Omental fat pad (tissue), 3 donors: ENCODE measurements at regions not wholly inside any gene's neighbourhood (a gene's known extent, or its start where the extent isn't known, plus 50 kb on each side); places are given as distances from the start of the nearest gene placed in this dataset.
"Not testable (repeated sequence)": the region's sequence is repeated elsewhere in the genome, so short reads cannot be mapped to it uniquely, and the experiment has no call there.

Experiments used
- ATAC-seq: fragments of 150-250 bp; one replicate; pipeline ENCODE4 v1.9.1; 2016; ENCODE audit warnings: mild to moderate bottlenecking, moderate library complexity; ENCODE audit not compliant: low FRiP score
- DNase-seq: peaks from one replicate; pipeline ENCODE4 v3.0.0-alpha.2; 2019; ENCODE audit warnings: low spot score
- TF ChIP-seq, protein P1 (sequence below), 3 donors: fragments of 450-650 bp; IDR thresholded peaks; one replicate each; pipeline ENCODE4 v1.5.1; 2016 to 2017; ENCODE audit warnings: antibody characterized with exemption in 3 of 3, mild to moderate bottlenecking in 3 of 3, moderate library complexity in 2 of 3

DNA sequence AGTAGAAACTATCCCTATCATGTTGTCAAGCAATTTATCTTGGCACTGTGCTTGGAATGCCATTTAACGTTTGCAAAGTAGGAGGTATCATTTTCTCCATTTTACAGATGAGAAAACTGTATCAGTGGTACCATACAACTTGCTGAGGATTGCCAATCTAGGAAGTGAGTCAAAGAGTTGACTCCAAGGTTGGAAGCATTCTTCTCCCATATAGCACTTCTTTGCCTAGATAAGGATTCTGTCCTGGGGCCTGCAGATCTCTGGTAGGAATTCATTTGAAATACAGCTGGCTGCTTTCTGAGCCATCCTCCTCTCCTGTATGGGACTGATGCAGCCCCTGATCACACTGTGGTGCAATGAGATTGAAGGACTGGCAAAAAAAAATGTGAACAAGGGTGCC is 170.2 kb downstream of the ALDH1A2 start:
- TF ChIP-seq, protein P1, sequence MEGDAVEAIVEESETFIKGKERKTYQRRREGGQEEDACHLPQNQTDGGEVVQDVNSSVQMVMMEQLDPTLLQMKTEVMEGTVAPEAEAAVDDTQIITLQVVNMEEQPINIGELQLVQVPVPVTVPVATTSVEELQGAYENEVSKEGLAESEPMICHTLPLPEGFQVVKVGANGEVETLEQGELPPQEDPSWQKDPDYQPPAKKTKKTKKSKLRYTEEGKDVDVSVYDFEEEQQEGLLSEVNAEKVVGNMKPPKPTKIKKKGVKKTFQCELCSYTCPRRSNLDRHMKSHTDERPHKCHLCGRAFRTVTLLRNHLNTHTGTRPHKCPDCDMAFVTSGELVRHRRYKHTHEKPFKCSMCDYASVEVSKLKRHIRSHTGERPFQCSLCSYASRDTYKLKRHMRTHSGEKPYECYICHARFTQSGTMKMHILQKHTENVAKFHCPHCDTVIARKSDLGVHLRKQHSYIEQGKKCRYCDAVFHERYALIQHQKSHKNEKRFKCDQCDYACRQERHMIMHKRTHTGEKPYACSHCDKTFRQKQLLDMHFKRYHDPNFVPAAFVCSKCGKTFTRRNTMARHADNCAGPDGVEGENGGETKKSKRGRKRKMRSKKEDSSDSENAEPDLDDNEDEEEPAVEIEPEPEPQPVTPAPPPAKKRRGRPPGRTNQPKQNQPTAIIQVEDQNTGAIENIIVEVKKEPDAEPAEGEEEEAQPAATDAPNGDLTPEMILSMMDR (IDR thresholded peaks at IDR 0.05), result no peak
- ATAC-seq (no peak), DNase-seq (no peak)

DNA sequence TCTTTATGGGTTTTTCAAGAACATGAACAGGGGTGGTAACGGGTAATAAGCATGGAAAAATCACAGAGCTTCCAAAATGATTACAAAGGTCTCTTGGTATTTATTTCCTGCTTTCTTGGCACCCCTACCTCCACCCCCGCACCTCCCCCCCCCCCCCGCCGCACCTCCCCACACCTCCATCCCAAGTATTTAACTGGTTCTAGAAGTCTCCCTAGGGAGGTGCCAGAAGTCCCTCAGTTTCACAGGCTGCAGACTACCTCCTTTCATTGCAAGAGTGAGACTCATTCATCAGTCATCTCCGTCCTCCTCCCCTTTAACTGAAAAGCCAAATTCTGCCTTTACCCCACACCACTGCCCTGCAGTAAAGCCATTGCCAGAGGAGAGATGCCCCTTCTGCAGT is 169.4 kb downstream of the ALDH1A2 start:
- TF ChIP-seq, protein P1 (IDR thresholded peaks at IDR 0.05), result no peak
- ATAC-seq, result peak; percentile 48
- DNase-seq, result no peak

DNA sequence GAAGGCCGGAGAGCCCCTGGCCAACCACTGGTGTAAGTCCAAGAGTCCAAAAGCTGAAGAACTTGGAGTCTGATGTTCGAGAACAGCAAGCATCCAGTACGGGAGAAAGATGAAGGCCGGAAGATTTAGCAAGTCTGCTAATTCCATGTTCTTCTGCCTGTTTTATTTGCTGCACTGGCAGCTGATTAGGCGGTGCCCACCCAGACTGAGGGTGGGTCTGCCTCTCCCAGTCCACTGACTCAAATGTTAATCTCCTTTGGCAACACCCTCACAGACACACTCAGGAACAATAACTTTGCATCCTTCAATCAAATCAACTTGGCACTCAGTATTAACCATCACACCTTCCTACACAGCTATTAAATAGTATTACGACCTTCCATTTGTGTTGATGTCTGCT is 168.6 kb downstream of the ALDH1A2 start:
- not testable (repeated sequence) for DNase-seq, ATAC-seq

DNA sequence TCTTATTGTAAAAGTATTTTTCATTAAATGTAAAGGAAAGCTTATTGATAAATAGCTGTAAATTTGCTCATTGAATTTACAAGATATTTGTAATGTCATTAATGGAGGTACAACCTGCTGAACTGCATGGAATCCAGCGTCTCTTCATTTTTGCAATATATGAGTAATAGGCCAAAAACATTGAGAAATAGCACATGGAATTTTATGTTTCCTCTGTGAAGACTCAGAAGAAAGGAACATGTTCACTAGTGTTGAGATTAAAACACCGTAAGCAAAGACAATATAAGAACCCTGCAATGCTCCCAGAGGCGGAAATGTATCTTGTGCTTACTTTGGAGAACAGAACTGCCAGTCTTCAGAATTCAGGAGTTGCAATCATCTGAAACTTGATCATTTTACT is 167.6 kb downstream of the ALDH1A2 start:
- no peak for DNase-seq
- TF ChIP-seq, protein P1 (IDR thresholded peaks at IDR 0.05), result no peak
- peak; percentile 62 for ATAC-seq

DNA sequence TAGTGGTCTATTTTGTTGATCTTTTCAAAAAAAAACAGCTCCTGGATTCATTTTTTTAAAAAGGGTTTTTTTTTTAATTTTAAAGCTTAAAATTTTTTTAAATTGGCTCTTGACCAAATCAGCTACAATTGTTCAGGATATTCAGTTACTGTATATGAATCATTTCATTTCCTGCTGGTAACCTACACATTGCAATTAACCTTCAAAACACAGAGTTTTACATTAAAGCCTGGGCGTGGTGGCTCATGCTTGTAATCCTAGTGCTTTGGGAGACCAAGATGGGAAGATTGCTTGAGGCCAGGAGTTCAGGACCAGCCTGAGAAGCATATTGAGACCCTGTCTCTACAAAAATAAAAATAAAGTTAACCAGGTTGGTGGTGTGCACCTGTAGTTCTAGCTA is 163.4 kb downstream of the ALDH1A2 start:
- TF ChIP-seq, protein P1 (IDR thresholded peaks at IDR 0.05), result no peak
- ATAC-seq, result no peak
- DNase-seq, result no peak
